ENCODE measurements at regions not wholly inside any gene's neighbourhood (a gene's known extent, or its start where the extent isn't known, plus 50 kb on each side); places are given as distances from the start of the nearest gene placed in this dataset.

- TF ChIP-seq, protein P1, sequence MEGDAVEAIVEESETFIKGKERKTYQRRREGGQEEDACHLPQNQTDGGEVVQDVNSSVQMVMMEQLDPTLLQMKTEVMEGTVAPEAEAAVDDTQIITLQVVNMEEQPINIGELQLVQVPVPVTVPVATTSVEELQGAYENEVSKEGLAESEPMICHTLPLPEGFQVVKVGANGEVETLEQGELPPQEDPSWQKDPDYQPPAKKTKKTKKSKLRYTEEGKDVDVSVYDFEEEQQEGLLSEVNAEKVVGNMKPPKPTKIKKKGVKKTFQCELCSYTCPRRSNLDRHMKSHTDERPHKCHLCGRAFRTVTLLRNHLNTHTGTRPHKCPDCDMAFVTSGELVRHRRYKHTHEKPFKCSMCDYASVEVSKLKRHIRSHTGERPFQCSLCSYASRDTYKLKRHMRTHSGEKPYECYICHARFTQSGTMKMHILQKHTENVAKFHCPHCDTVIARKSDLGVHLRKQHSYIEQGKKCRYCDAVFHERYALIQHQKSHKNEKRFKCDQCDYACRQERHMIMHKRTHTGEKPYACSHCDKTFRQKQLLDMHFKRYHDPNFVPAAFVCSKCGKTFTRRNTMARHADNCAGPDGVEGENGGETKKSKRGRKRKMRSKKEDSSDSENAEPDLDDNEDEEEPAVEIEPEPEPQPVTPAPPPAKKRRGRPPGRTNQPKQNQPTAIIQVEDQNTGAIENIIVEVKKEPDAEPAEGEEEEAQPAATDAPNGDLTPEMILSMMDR (conservative IDR thresholded peaks at IDR 0.05) = no peak
- TF ChIP-seq ZFX (IDR thresholded peaks at IDR 0.05) = no peak
Measured at GRCh38 chr4:128455480-128455879, 167.9 kb upstream of the PGRMC2 start.
